NB4 (cell line): ENCODE measurements at regions not wholly inside any gene's neighbourhood (a gene's known extent, or its start where the extent isn't known, plus 50 kb on each side); places are given as distances from the start of the nearest gene placed in this dataset.

ENCODE experiments used
- DNase-seq: peaks from one replicate; pipeline ENCODE4 v3.0.0; 2010; ENCODE audit warnings: low read depth
- H3K4me3 ChIP-seq: one replicate; pipeline ENCODE4 v1.5.1; 2011; ENCODE audit warnings: mild to moderate bottlenecking, low read depth, low read length, moderate library complexity
- CTCF ChIP-seq: IDR thresholded peaks from one replicate; pipeline ENCODE4 v1.5.1; 2012; ENCODE audit warnings: low read depth, low read length
- MAX ChIP-seq: IDR thresholded peaks from 2 replicates; pipeline ENCODE4 v1.6.1; 2011; ENCODE audit warnings: low read depth, low read length
- MYC ChIP-seq: IDR thresholded peaks from 2 replicates; pipeline ENCODE4 v1.6.1; 2011; ENCODE audit warnings: low read depth, low read length
- POLR2A ChIP-seq: IDR thresholded peaks from 2 replicates; pipeline ENCODE4 v1.6.1; 2011; ENCODE audit warnings: mild to moderate bottlenecking; ENCODE audit not compliant: insufficient read length; ENCODE audit errors: extremely low read depth

GRCh38 chr2:163541943-163542342 lies 193.9 kb downstream of the FIGN start:
- DNase-seq, result no peak
- no peak overlapping the region for H3K4me3 ChIP-seq
- TF ChIP-seq MAX, result no peak
- TF ChIP-seq POLR2A, result no peak
- TF ChIP-seq CTCF, result no peak
- no peak for TF ChIP-seq MYC

- DNase-seq, result no peak
- TF ChIP-seq POLR2A, result no peak
- no peak for TF ChIP-seq MAX
- TF ChIP-seq MYC, result no peak
- no peak for TF ChIP-seq CTCF
- H3K4me3 ChIP-seq, result no peak overlapping the region
Measured at GRCh38 chr2:163541495-163541894, 194.3 kb downstream of the FIGN start.

- TF ChIP-seq MYC (no peak), CTCF (no peak), MAX (no peak), POLR2A (no peak)
- DNase-seq, result no peak
- H3K4me3 ChIP-seq, result no peak overlapping the region
Measured at GRCh38 chr2:163528640-163529217, 207.1 kb downstream of the FIGN start.

GRCh38 chr2:163527381-163527780 lies 208.4 kb downstream of the FIGN start:
- TF ChIP-seq POLR2A, result no peak
- TF ChIP-seq CTCF, result no peak
- TF ChIP-seq MYC, result no peak
- no peak for TF ChIP-seq MAX
- peak; percentile 15 for DNase-seq
- H3K4me3 ChIP-seq, result no peak overlapping the region

GRCh38 chr2:163518762-163519161 lies 217.0 kb downstream of the FIGN start:
- DNase-seq, result no peak
- TF ChIP-seq MAX, result no peak
- TF ChIP-seq MYC, result no peak
- no peak for TF ChIP-seq POLR2A
- no peak for TF ChIP-seq CTCF
- H3K4me3 ChIP-seq, result no peak overlapping the region
